ENCODE measurements at regions not wholly inside any gene's neighbourhood (a gene's known extent, or its start where the extent isn't known, plus 50 kb on each side); places are given as distances from the start of the nearest gene placed in this dataset.

DNA sequence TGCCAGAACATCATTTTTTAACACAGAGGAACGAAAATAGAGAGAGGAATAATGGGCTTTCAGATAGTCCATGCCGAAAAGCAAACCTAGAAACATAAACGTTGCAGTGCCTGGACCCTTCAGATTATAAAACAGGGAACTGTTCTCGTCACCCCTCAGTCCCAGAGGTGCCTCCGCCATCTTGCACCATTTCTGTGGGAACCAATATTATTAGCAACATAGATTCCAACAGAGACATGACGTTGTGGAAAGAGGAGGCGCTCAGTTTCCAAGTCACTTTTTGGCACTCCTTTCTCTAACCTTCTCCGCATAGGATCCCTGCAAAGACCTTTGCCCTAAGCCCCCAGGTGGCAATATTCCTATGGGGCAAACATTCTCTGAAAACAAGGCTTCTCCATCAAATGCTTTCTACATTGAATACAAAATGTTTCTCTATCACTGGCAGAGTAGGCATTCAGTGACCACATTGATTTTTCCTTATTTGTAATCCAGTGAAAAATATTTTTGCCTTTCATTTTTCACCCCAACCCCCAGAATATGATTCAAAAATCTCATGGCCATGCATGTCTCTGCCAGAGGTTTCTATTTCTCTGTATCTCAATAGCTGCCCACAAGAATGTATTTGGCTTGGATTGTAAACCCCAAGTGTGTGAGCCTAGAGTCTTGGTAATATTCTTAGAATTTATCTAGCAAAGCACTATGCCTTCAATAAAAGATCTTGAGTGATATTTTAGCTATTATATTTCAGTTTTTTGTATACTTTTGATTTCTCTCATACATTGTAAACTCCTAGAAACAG lies 500.8 kb upstream of the WWC1 start:
- TF ChIP-seq POLR2A (IDR thresholded peaks at IDR 0.05; ENCODE audit: low read length) (no peak), GATA1 (IDR thresholded peaks at IDR 0.05; ENCODE audit: low read depth, low read length) (no peak)
